Stimulated activated naive B cell treated with anti-CD40 and anti-IgM and Interleukin-4, amounts not matched to agents 10 μg/mL and 1 μg/mL and 100 μg/mL, for 72 hours (primary cell): ENCODE measurements at regions not wholly inside any gene's neighbourhood (a gene's known extent, or its start where the extent isn't known, plus 50 kb on each side); places are given as distances from the start of the nearest gene placed in this dataset.
"Not testable (repeated sequence)": the region's sequence is repeated elsewhere in the genome, so short reads cannot be mapped to it uniquely, and the experiment has no call there.

ENCODE experiments used
- ATAC-seq, 2 donors: fragments of 150-1000 bp; cut with Tn5 transposase; replicated peaks; 2 replicates each; pipeline ENCODE4 v1.10.0; 2021; ENCODE audit warnings: moderate library complexity in 1 of 2
- DNase-seq: peaks from one replicate; pipeline ENCODE4 v3.0.0; 2021
- H3K27ac Mint-ChIP-seq: one replicate; pipeline ENCODE4 v1.8.0; 2022; ENCODE audit warnings: mild to moderate bottlenecking, mixed read lengths
- H3K27me3 Mint-ChIP-seq, 2 donors: one replicate each; pipeline ENCODE4 v1.8.0; 2022; ENCODE audit warnings: mixed read lengths in 2 of 2
- H3K36me3 Mint-ChIP-seq, 2 donors: one replicate each; pipeline ENCODE4 v1.8.0; 2022; ENCODE audit warnings: mixed read lengths in 2 of 2, mild to moderate bottlenecking in 1 of 2
- H3K4me1 Mint-ChIP-seq, 2 donors: one replicate each; pipeline ENCODE4 v1.8.0; 2022; ENCODE audit warnings: mixed read lengths in 2 of 2, mild to moderate bottlenecking in 1 of 2
- H3K4me3 Mint-ChIP-seq, 2 donors: one replicate each; pipeline ENCODE4 v1.8.0; 2022; ENCODE audit warnings: mild to moderate bottlenecking in 2 of 2, mixed read lengths in 2 of 2, moderate library complexity in 1 of 2
- H3K9me3 Mint-ChIP-seq, 2 donors: one replicate each; pipeline ENCODE4 v1.8.0; 2022; ENCODE audit warnings: mixed read lengths in 2 of 2, mild to moderate bottlenecking in 1 of 2

- no peak for ATAC-seq
- Mint-ChIP-seq H3K9me3 (no peaks in the 10 kb centered on the region), H3K4me1 (no peaks in the 10 kb centered on the region), H3K36me3 (no peaks in the 10 kb centered on the region), H3K27ac (no peak overlapping the region), H3K4me3 (no peak overlapping the region), H3K27me3 (no peaks in the 10 kb centered on the region)
- DNase-seq = no peak
Observed at GRCh38 chr9:73916016-73916673, 581.0 kb upstream of the RORB start.

- H3K4me3 Mint-ChIP-seq = no peak overlapping the region
Observed at GRCh38 chr9:73919712-73920111, 577.4 kb upstream of the RORB start.

GRCh38 chr9:73923796-73924195, 573.3 kb upstream of the RORB start:
- ATAC-seq (no peak), DNase-seq (no peak)
- Mint-ChIP-seq H3K27me3 (no peaks in the 10 kb centered on the region), H3K4me1 (no peaks in the 10 kb centered on the region), H3K27ac (no peak overlapping the region), H3K4me3 (no peak overlapping the region), H3K36me3 (no peaks in the 10 kb centered on the region), H3K9me3 (peaks cover 0 to 2% of the 10 kb centered on the region in 2 donors)

More at GRCh38 chr9:73919712-73920111, 577.4 kb upstream of the RORB start:
- no peak for DNase-seq
- H3K27me3 Mint-ChIP-seq = no peaks in the 10 kb centered on the region
- H3K9me3 Mint-ChIP-seq = no peaks in the 10 kb centered on the region
- no peaks in the 10 kb centered on the region for H3K36me3 Mint-ChIP-seq
- H3K4me1 Mint-ChIP-seq = no peaks in the 10 kb centered on the region
- ATAC-seq = no peak
- no peak overlapping the region for H3K27ac Mint-ChIP-seq

- H3K36me3 Mint-ChIP-seq = no peaks in the 10 kb centered on the region
- H3K9me3 Mint-ChIP-seq = peaks cover 0 to 2% of the 10 kb centered on the region in 2 donors
- no peak for ATAC-seq
- no peaks in the 10 kb centered on the region for H3K4me1 Mint-ChIP-seq
- no peak for DNase-seq
- no peak overlapping the region for H3K27ac Mint-ChIP-seq
- H3K27me3 Mint-ChIP-seq = no peaks in the 10 kb centered on the region
- H3K4me3 Mint-ChIP-seq = no peak overlapping the region
Observed at GRCh38 chr9:73951147-73951546, 546.0 kb upstream of the RORB start.

GRCh38 chr9:73962792-73963191, 534.3 kb upstream of the RORB start:
- no peak for ATAC-seq
- Mint-ChIP-seq H3K27me3 (no peaks in the 10 kb centered on the region), H3K9me3 (peaks cover 1 to 6% of the 10 kb centered on the region in 2 donors), H3K4me1 (no peaks in the 10 kb centered on the region), H3K36me3 (no peaks in the 10 kb centered on the region), H3K4me3 (no peak overlapping the region), H3K27ac (no peak overlapping the region)
- DNase-seq = no peak

GRCh38 chr9:73969936-73970335, 527.2 kb upstream of the RORB start:
- Mint-ChIP-seq H3K4me1 (no peaks in the 10 kb centered on the region), H3K27me3 (no peaks in the 10 kb centered on the region), H3K9me3 (peaks cover 5 to 6% of the 10 kb centered on the region in 2 donors), H3K36me3 (no peaks in the 10 kb centered on the region), H3K4me3 (no peak overlapping the region), H3K27ac (no peak overlapping the region)
- ATAC-seq = no peak
- no peak for DNase-seq

GRCh38 chr9:73976424-73976823, 520.7 kb upstream of the RORB start:
- not testable (repeated sequence) for H3K27me3 Mint-ChIP-seq, ATAC-seq

GRCh38 chr9:73979894-73980264, 517.3 kb upstream of the RORB start:
- H3K27me3 Mint-ChIP-seq = no peaks in the 10 kb centered on the region
- no peaks in the 10 kb centered on the region for H3K9me3 Mint-ChIP-seq
- no peak overlapping the region for H3K27ac Mint-ChIP-seq
- H3K36me3 Mint-ChIP-seq = no peaks in the 10 kb centered on the region
- ATAC-seq = no peak
- no peak for DNase-seq
- no peak overlapping the region for H3K4me3 Mint-ChIP-seq
- no peaks in the 10 kb centered on the region for H3K4me1 Mint-ChIP-seq

More at GRCh38 chr9:73976424-73976823, 520.7 kb upstream of the RORB start:
- H3K9me3 Mint-ChIP-seq, H3K4me3 Mint-ChIP-seq, H3K27ac Mint-ChIP-seq, H3K4me1 Mint-ChIP-seq, H3K36me3 Mint-ChIP-seq, DNase-seq: not testable (repeated sequence)

GRCh38 chr9:73980754-73981153, 516.4 kb upstream of the RORB start:
- no peak for ATAC-seq
- DNase-seq = no peak
- H3K36me3 Mint-ChIP-seq = no peaks in the 10 kb centered on the region
- no peak overlapping the region for H3K4me3 Mint-ChIP-seq
- no peak overlapping the region for H3K27ac Mint-ChIP-seq
- no peaks in the 10 kb centered on the region for H3K27me3 Mint-ChIP-seq
- no peaks in the 10 kb centered on the region for H3K9me3 Mint-ChIP-seq
- H3K4me1 Mint-ChIP-seq = no peaks in the 10 kb centered on the region

GRCh38 chr9:73981405-73981804, 515.7 kb upstream of the RORB start:
- Mint-ChIP-seq H3K9me3 (peaks cover 0 to 2% of the 10 kb centered on the region in 2 donors), H3K36me3 (no peaks in the 10 kb centered on the region), H3K27ac (no peak overlapping the region), H3K27me3 (no peaks in the 10 kb centered on the region), H3K4me3 (no peak overlapping the region), H3K4me1 (no peaks in the 10 kb centered on the region)
- ATAC-seq = no peak
- no peak for DNase-seq

GRCh38 chr9:73995836-73996235, 501.3 kb upstream of the RORB start:
- H3K27me3 Mint-ChIP-seq = no peaks in the 10 kb centered on the region
- DNase-seq (no peak), ATAC-seq (no peak)
- H3K27ac Mint-ChIP-seq = no peak overlapping the region
- no peaks in the 10 kb centered on the region for H3K36me3 Mint-ChIP-seq
- H3K4me3 Mint-ChIP-seq = no peak overlapping the region
- no peaks in the 10 kb centered on the region for H3K4me1 Mint-ChIP-seq
- H3K9me3 Mint-ChIP-seq = peaks cover under 1 to 1% of the 10 kb centered on the region in 2 donors

GRCh38 chr9:73996844-73997243, 500.3 kb upstream of the RORB start:
- no peaks in the 10 kb centered on the region for H3K27me3 Mint-ChIP-seq
- no peaks in the 10 kb centered on the region for H3K9me3 Mint-ChIP-seq
- no peak for ATAC-seq

GRCh38 chr9:74001382-74001781, 495.8 kb upstream of the RORB start:
- H3K27ac Mint-ChIP-seq = no peak overlapping the region
- ATAC-seq (no peak), DNase-seq (no peak)
- no peak overlapping the region for H3K4me3 Mint-ChIP-seq
- H3K27me3 Mint-ChIP-seq = no peaks in the 10 kb centered on the region
- peaks cover 0 to 3% of the 10 kb centered on the region in 2 donors for H3K9me3 Mint-ChIP-seq
- no peaks in the 10 kb centered on the region for H3K4me1 Mint-ChIP-seq
- H3K36me3 Mint-ChIP-seq = no peaks in the 10 kb centered on the region

More at GRCh38 chr9:73996844-73997243, 500.3 kb upstream of the RORB start:
- Mint-ChIP-seq H3K4me3 (no peak overlapping the region), H3K4me1 (no peaks in the 10 kb centered on the region), H3K36me3 (no peaks in the 10 kb centered on the region), H3K27ac (no peak overlapping the region)
- DNase-seq = no peak

GRCh38 chr9:74006935-74007334, 490.2 kb upstream of the RORB start:
- peaks cover 0 to 3% of the 10 kb centered on the region in 2 donors for H3K9me3 Mint-ChIP-seq
- no peak overlapping the region for H3K27ac Mint-ChIP-seq
- no peak for DNase-seq
- H3K4me3 Mint-ChIP-seq = no peak overlapping the region
- no peaks in the 10 kb centered on the region for H3K4me1 Mint-ChIP-seq
- H3K27me3 Mint-ChIP-seq = no peaks in the 10 kb centered on the region
- H3K36me3 Mint-ChIP-seq = no peaks in the 10 kb centered on the region
- no peak for ATAC-seq

GRCh38 chr9:74007833-74008232, 489.3 kb upstream of the RORB start:
- H3K27ac Mint-ChIP-seq = no peak overlapping the region
- peaks cover 0 to 2% of the 10 kb centered on the region in 2 donors for H3K9me3 Mint-ChIP-seq
- no peaks in the 10 kb centered on the region for H3K27me3 Mint-ChIP-seq
- DNase-seq (no peak), ATAC-seq (no peak)
- no peaks in the 10 kb centered on the region for H3K4me1 Mint-ChIP-seq
- no peak overlapping the region for H3K4me3 Mint-ChIP-seq
- H3K36me3 Mint-ChIP-seq = no peaks in the 10 kb centered on the region

GRCh38 chr9:74016004-74016403, 481.1 kb upstream of the RORB start:
- Mint-ChIP-seq H3K4me3 (no peak overlapping the region), H3K27ac (no peak overlapping the region), H3K36me3 (no peaks in the 10 kb centered on the region), H3K27me3 (no peaks in the 10 kb centered on the region), H3K9me3 (peaks cover 0 to 2% of the 10 kb centered on the region in 2 donors), H3K4me1 (no peaks in the 10 kb centered on the region)
- ATAC-seq (no peak), DNase-seq (no peak)
